ENCODE measurements at regions not wholly inside any gene's neighbourhood (a gene's known extent, or its start where the extent isn't known, plus 50 kb on each side); places are given as distances from the start of the nearest gene placed in this dataset.

GRCh38 chr9:25207402-25208195 is 470.6 kb downstream of the TUSC1 start:
- Histone ChIP-seq H3K36me3 (replicated peaks in 1 of 2; ENCODE audit: control insufficient read depth in 1 of 2, insufficient read depth in 2 of 2, low read length in 1 of 2) (no peaks in the 10 kb centered on the region), H3K27ac (ENCODE audit: low read depth in 2 of 2, low read length in 1 of 2) (no peak overlapping the region), H3K27me3 (ENCODE audit: insufficient read depth) (no peaks in the 10 kb centered on the region), H3F3A (replicated peaks; ENCODE audit: insufficient read depth) (no peaks in the 10 kb centered on the region), H2AFZ (ENCODE audit: low read depth) (no peak overlapping the region), H3K9ac (no peak overlapping the region), H3K4me1 (ENCODE audit: control insufficient read depth in 1 of 2, insufficient read depth in 2 of 2, low read depth in 1 of 2, low read length in 1 of 2) (no peaks in the 10 kb centered on the region), H3K4me3 (ENCODE audit: low read depth in 2 of 2, low read length in 1 of 2) (no peak overlapping the region), H3K9me3 (no peaks in the 10 kb centered on the region), H3K9me2 (no peaks in the 10 kb centered on the region), H4K20me1 (ENCODE audit: insufficient read depth) (no peaks in the 10 kb centered on the region), H3K79me2 (ENCODE audit: insufficient read depth) (no peaks in the 10 kb centered on the region), H3K4me2 (no peak overlapping the region)
- 34% methylated on average over 6 of the region's 6 CpGs for WGBS (ENCODE audit: low lambda C conversion rate)
- TF ChIP-seq POLR2AphosphoS5 (IDR thresholded peaks at IDR 0.05; ENCODE audit: low read depth, low read length) (no peak), SIN3A (IDR thresholded peaks at IDR 0.05; ENCODE audit: borderline replicate concordance, low read depth, low read length) (no peak), CHD2 (IDR thresholded peaks at IDR 0.05; ENCODE audit: low read length, partially characterized antibody) (no peak), TEAD4 (IDR thresholded peaks at IDR 0.05; ENCODE audit: borderline replicate concordance, insufficient read depth) (no peak), TAF1 (IDR thresholded peaks at IDR 0.05; ENCODE audit: borderline replicate concordance, low read depth, low read length) (no peak), RAD21 (IDR thresholded peaks at IDR 0.05; ENCODE audit: low read length) (no peak), NFIC (IDR thresholded peaks at IDR 0.05; ENCODE audit: borderline replicate concordance) (no peak), GATA2 (CRISPR knock-in tag; IDR thresholded peaks at IDR 0.05) (no peak), YY1 (IDR thresholded peaks at IDR 0.05; ENCODE audit: low read depth) (no peak), NRF1 (IDR thresholded peaks at IDR 0.05; ENCODE audit: low read depth, low read length) (no peak), FOSL2 (IDR thresholded peaks at IDR 0.05; ENCODE audit: borderline replicate concordance, low read depth) (no peak), GABPA (IDR thresholded peaks at IDR 0.05; ENCODE audit: low read depth) (no peak), FOXM1 (IDR thresholded peaks at IDR 0.05; ENCODE audit: low read depth) (no peak), RXRA (IDR thresholded peaks at IDR 0.05; ENCODE audit: borderline replicate concordance, low read depth) (no peak), SMC3 (IDR thresholded peaks at IDR 0.05; ENCODE audit: low read depth, low read length) (no peak), TCF12 (IDR thresholded peaks at IDR 0.05) (no peak)
- TF ChIP-seq, protein P1, sequence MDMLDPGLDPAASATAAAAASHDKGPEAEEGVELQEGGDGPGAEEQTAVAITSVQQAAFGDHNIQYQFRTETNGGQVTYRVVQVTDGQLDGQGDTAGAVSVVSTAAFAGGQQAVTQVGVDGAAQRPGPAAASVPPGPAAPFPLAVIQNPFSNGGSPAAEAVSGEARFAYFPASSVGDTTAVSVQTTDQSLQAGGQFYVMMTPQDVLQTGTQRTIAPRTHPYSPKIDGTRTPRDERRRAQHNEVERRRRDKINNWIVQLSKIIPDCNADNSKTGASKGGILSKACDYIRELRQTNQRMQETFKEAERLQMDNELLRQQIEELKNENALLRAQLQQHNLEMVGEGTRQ (IDR thresholded peaks at IDR 0.05; ENCODE audit: borderline replicate concordance, low read depth, low read length), result no peak
- TF ChIP-seq, protein P2, sequence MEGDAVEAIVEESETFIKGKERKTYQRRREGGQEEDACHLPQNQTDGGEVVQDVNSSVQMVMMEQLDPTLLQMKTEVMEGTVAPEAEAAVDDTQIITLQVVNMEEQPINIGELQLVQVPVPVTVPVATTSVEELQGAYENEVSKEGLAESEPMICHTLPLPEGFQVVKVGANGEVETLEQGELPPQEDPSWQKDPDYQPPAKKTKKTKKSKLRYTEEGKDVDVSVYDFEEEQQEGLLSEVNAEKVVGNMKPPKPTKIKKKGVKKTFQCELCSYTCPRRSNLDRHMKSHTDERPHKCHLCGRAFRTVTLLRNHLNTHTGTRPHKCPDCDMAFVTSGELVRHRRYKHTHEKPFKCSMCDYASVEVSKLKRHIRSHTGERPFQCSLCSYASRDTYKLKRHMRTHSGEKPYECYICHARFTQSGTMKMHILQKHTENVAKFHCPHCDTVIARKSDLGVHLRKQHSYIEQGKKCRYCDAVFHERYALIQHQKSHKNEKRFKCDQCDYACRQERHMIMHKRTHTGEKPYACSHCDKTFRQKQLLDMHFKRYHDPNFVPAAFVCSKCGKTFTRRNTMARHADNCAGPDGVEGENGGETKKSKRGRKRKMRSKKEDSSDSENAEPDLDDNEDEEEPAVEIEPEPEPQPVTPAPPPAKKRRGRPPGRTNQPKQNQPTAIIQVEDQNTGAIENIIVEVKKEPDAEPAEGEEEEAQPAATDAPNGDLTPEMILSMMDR (IDR thresholded peaks at IDR 0.05), result no peak
- TF ChIP-seq, protein P3, sequence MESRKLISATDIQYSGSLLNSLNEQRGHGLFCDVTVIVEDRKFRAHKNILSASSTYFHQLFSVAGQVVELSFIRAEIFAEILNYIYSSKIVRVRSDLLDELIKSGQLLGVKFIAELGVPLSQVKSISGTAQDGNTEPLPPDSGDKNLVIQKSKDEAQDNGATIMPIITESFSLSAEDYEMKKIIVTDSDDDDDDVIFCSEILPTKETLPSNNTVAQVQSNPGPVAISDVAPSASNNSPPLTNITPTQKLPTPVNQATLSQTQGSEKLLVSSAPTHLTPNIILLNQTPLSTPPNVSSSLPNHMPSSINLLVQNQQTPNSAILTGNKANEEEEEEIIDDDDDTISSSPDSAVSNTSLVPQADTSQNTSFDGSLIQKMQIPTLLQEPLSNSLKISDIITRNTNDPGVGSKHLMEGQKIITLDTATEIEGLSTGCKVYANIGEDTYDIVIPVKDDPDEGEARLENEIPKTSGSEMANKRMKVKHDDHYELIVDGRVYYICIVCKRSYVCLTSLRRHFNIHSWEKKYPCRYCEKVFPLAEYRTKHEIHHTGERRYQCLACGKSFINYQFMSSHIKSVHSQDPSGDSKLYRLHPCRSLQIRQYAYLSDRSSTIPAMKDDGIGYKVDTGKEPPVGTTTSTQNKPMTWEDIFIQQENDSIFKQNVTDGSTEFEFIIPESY (IDR thresholded peaks at IDR 0.05; ENCODE audit: borderline replicate concordance, low read depth), result no peak
- TF ChIP-seq, protein P4, sequence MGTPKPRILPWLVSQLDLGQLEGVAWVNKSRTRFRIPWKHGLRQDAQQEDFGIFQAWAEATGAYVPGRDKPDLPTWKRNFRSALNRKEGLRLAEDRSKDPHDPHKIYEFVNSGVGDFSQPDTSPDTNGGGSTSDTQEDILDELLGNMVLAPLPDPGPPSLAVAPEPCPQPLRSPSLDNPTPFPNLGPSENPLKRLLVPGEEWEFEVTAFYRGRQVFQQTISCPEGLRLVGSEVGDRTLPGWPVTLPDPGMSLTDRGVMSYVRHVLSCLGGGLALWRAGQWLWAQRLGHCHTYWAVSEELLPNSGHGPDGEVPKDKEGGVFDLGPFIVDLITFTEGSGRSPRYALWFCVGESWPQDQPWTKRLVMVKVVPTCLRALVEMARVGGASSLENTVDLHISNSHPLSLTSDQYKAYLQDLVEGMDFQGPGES (IDR thresholded peaks at IDR 0.05; ENCODE audit: low read depth, low read length), result no peak
- POLR2A ChIA-PET, result no interaction called here
- CTCF ChIA-PET, result no interaction called here
- no peak for DNase-seq
